Right renal pelvis (tissue), 4 donors: ENCODE measurements at regions not wholly inside any gene's neighbourhood (a gene's known extent, or its start where the extent isn't known, plus 50 kb on each side); places are given as distances from the start of the nearest gene placed in this dataset.
"Not testable (repeated sequence)": the region's sequence is repeated elsewhere in the genome, so short reads cannot be mapped to it uniquely, and the experiment has no call there.

ENCODE experiments used
- DNase-seq, 4 donors: peaks; one replicate each; pipeline ENCODE4 v3.0.0-alpha.2; 2013; ENCODE audit warnings: low read depth in 4 of 4, low spot score in 3 of 4, missing footprints in 1 of 4

- not testable (repeated sequence) for DNase-seq
These were observed 243.3 kb downstream of the TTC6 start for GRCh38 chr14:37838778-37839177.

- DNase-seq, result not testable (repeated sequence)
These were observed 245.6 kb downstream of the TTC6 start for GRCh38 chr14:37841039-37841438.

GRCh38 chr14:37842106-37842505 lies 246.7 kb downstream of the TTC6 start:
- DNase-seq, result no peak

- no peak for DNase-seq
These were observed 248.7 kb downstream of the TTC6 start for GRCh38 chr14:37843954-37844607.

- no peak for DNase-seq
These were observed 249.2 kb downstream of the TTC6 start for GRCh38 chr14:37844614-37845013.

- DNase-seq, result no peak
These were observed 253.7 kb downstream of the TTC6 start for GRCh38 chr14:37848985-37849621.

- DNase-seq, result no peak
These were observed 255.6 kb downstream of the TTC6 start for GRCh38 chr14:37851054-37851453.

GRCh38 chr14:37855871-37856270 lies 260.4 kb downstream of the TTC6 start:
- DNase-seq, result no peak

- no peak for DNase-seq
These were observed 262.4 kb downstream of the TTC6 start for GRCh38 chr14:37857774-37858266.

GRCh38 chr14:37858733-37859132 lies 263.3 kb downstream of the TTC6 start:
- DNase-seq, result no peak

- no peak for DNase-seq
These were observed 263.7 kb downstream of the TTC6 start for GRCh38 chr14:37859177-37859576.

- DNase-seq, result no peak
These were observed 266.8 kb downstream of the TTC6 start for GRCh38 chr14:37862263-37862662.

GRCh38 chr14:37864128-37864527 lies 268.7 kb downstream of the TTC6 start:
- no peak for DNase-seq

- DNase-seq, result no peak
These were observed 269.7 kb downstream of the TTC6 start for GRCh38 chr14:37864861-37865718.

- DNase-seq, result no peak
These were observed 270.5 kb downstream of the TTC6 start for GRCh38 chr14:37865719-37866549.

GRCh38 chr14:37869633-37870032 lies 274.2 kb downstream of the TTC6 start:
- DNase-seq, result no peak

GRCh38 chr14:37870170-37870569 lies 274.7 kb downstream of the TTC6 start:
- no peak for DNase-seq

- DNase-seq, result no peak
These were observed 275.4 kb downstream of the TTC6 start for GRCh38 chr14:37870632-37871346.

- not testable (repeated sequence) for DNase-seq
These were observed 278.6 kb downstream of the TTC6 start for GRCh38 chr14:37874065-37874428.
